K562 (cell line): ENCODE measurements at regions not wholly inside any gene's neighbourhood (a gene's known extent, or its start where the extent isn't known, plus 50 kb on each side); places are given as distances from the start of the nearest gene placed in this dataset.
"Not testable (repeated sequence)": the region's sequence is repeated elsewhere in the genome, so short reads cannot be mapped to it uniquely, and the experiment has no call there.

Source experiments
- ATAC-seq: fragments of 200-7000 bp; cut with Tn5 transposase; 3 replicates; pipeline ENCODE4 v1.9.1; 2020; ENCODE audit warnings: moderate library complexity
- BruUV-seq: library from RNA; stranded (reverse); fragments of 400-500 nt; replicated peaks from 2 replicates; lab custom pipeline; 2021; lab: Mats Ljungman, UMichigan
- CTCF ChIA-PET: fragments of 300-600 bp; formaldehyde crosslinking; extraction: SDS; loops from one replicate; lab custom pipeline; 2021; ENCODE audit warnings: low intra/inter-chr PET ratio; lab: Yijun Ruan, JAX
- POLR2A ChIA-PET: fragments of 300-600, 350-650 bp; sonication (Branson Sonifier 250); formaldehyde crosslinking; extraction: SDS; loops from one replicate; lab custom pipeline; 2021; ENCODE audit warnings: antibody characterized with exemption, inconsistent platforms; lab: Yijun Ruan, JAX
- DNase-seq, 4 experiments: peaks; one replicate each; pipeline versions ENCODE4 v3.0.0 to v3.0.0-alpha.2; 2011 to 2018; ENCODE audit warnings: low spot score in 3 of 4, mixed read lengths in 3 of 4; ENCODE audit errors: extremely low read depth in 1 of 4
- FAIRE-seq: peaks from 2 replicates; lab custom pipeline; 2011; peaks lifted over from hg19 to GRCh38; lab: Jason Lieb, UNC
- H2AFZ ChIP-seq: 2 replicates; pipeline ENCODE4 v1.6.0; 2011; ENCODE audit warnings: low read depth, low read length, control low read depth, inconsistent platforms
- H3K27ac ChIP-seq: fragments of 200-600 bp; 3 replicates; pipeline ENCODE4 v1.8.0; 2011; ENCODE audit warnings: low read depth, mild to moderate bottlenecking, control low read depth, inconsistent platforms, low read length, moderate library complexity, mixed read lengths; ENCODE audit errors: extremely low read depth
- H3K27me3 ChIP-seq, 2 experiments: fragments of 300-600 bp in 1 of 2; 2 replicates in 1 of 2; 3 replicates in 1 of 2; pipeline versions ENCODE4 v1.6.0 to v1.8.0; 2011; ENCODE audit warnings: inconsistent platforms in 2 of 2, low read length in 2 of 2, mild to moderate bottlenecking in 1 of 2, mixed read lengths in 1 of 2, moderate library complexity in 1 of 2; ENCODE audit not compliant: control insufficient read depth in 2 of 2, insufficient read depth in 2 of 2
- H3K36me3 ChIP-seq: fragments of 300-600 bp; 3 replicates; pipeline ENCODE4 v1.8.0; 2011; ENCODE audit warnings: mild to moderate bottlenecking, low read length, inconsistent platforms; ENCODE audit not compliant: control insufficient read depth, insufficient read depth
- H3K4me1 ChIP-seq, 2 experiments: fragments of 200-600 bp in 1 of 2; replicated peaks in 1 of 2; 2 replicates in 1 of 2; 3 replicates in 1 of 2; pipeline versions ENCODE4 v1.5.1 to v1.8.0; 2011; ENCODE audit warnings: inconsistent platforms in 2 of 2, low read length in 2 of 2, mild to moderate bottlenecking in 1 of 2, mixed read lengths in 1 of 2, moderate library complexity in 1 of 2; ENCODE audit not compliant: control insufficient read depth in 2 of 2, insufficient read depth in 2 of 2
- H3K4me2 ChIP-seq: 2 replicates; pipeline ENCODE4 v1.6.1; 2011; ENCODE audit warnings: low read length, control low read depth, inconsistent platforms, mixed read lengths; ENCODE audit not compliant: insufficient read depth
- H3K4me3 ChIP-seq: fragments of 200-600 bp; sonication (generic), shearing (Covaris generic); 2 replicates; pipeline ENCODE4 v1.5.1; 2016; ENCODE audit warnings: control low read depth, inconsistent platforms
- H3K79me2 ChIP-seq: fragments of 200-600 bp; 3 replicates; pipeline ENCODE4 v1.8.0; 2011; ENCODE audit warnings: low read length, inconsistent platforms; ENCODE audit not compliant: control insufficient read depth, insufficient read depth
- H3K9ac ChIP-seq, 2 experiments: 2 replicates each; pipeline versions ENCODE4 v1.6.0 to v1.6.1; 2011; ENCODE audit warnings: low read depth in 2 of 2, low read length in 2 of 2, control low read depth in 1 of 2, inconsistent platforms in 1 of 2, mild to moderate bottlenecking in 1 of 2, mixed read lengths in 1 of 2; ENCODE audit not compliant: insufficient read depth in 1 of 2
- H3K9me1 ChIP-seq: one replicate; pipeline ENCODE4 v1.6.0; 2011; ENCODE audit warnings: inconsistent platforms, mild to moderate bottlenecking, low read length, moderate library complexity; ENCODE audit not compliant: control insufficient read depth, insufficient read depth
- H3K9me3 ChIP-seq: replicated peaks from 2 replicates; pipeline ENCODE4 v1.5.1; 2011; ENCODE audit warnings: low read depth, low read length, inconsistent platforms; ENCODE audit not compliant: control insufficient read depth, insufficient read depth
- H4K20me1 ChIP-seq: replicated peaks from 2 replicates; pipeline ENCODE4 v1.6.1; 2011; ENCODE audit warnings: low read length, inconsistent platforms, mixed read lengths; ENCODE audit not compliant: control insufficient read depth, insufficient read depth
- AFF1 ChIP-seq, 2 experiments: fragments of 450-650 bp; IDR thresholded peaks; 2 replicates each; pipeline ENCODE4 v1.6.1; 2018; ENCODE audit warnings: mild to moderate bottlenecking in 2 of 2, low read depth in 1 of 2; ENCODE audit not compliant: partially characterized antibody in 2 of 2
- CBFA2T3 ChIP-seq: fragments of 450-650 bp; IDR thresholded peaks from 2 replicates; pipeline ENCODE4 v1.6.1; 2017
- FOSL1 ChIP-seq: fragments of 200-800 bp; sonication (Bioruptor generic); conservative IDR thresholded peaks from 2 replicates; pipeline ENCODE4 v1.6.1; 2016; ENCODE audit warnings: missing genetic modification characterization, missing compliant biosample characterization
- HDAC8 ChIP-seq: fragments of 450-650 bp; IDR thresholded peaks from 2 replicates; pipeline ENCODE4 v1.6.1; 2016; ENCODE audit warnings: mild to moderate bottlenecking, missing genetic modification characterization, moderate library complexity, missing compliant biosample characterization
- KHSRP ChIP-seq: fragments of 450-650 bp; IDR thresholded peaks from 2 replicates; pipeline ENCODE4 v1.6.1; 2017
- MAX ChIP-seq: sonication (generic); formaldehyde crosslinking; IDR thresholded peaks from 2 replicates; pipeline ENCODE4 v1.9.0; 2022; ENCODE audit warnings: mild to moderate bottlenecking, missing genetic modification reagents
- NFIX ChIP-seq: fragments of 250-450 bp; sonication (Bioruptor Pico); IDR thresholded peaks from 2 replicates; pipeline ENCODE4 v1.4.0; 2020; ENCODE audit warnings: low read depth, mild to moderate bottlenecking, moderate library complexity
- RAD21 ChIP-seq, 2 experiments: fragments of 250-450 bp in 1 of 2; fragments of 450-650 bp in 1 of 2; sonication (Bioruptor Pico) in 1 of 2; formaldehyde crosslinking in 1 of 2; IDR thresholded peaks in 1 of 2; conservative IDR thresholded peaks in 1 of 2; 2 replicates each; pipeline versions ENCODE4 v1.4.0 to v1.8.0; 2020 to 2022; ENCODE audit warnings: mild to moderate bottlenecking in 2 of 2, moderate library complexity in 1 of 2
- RNF219 ChIP-seq: fragments of 250-450 bp; sonication (Bioruptor Pico); IDR thresholded peaks from 2 replicates; pipeline ENCODE4 v1.5.0; 2022; ENCODE audit warnings: mild to moderate bottlenecking
- SLC30A9 ChIP-seq: fragments of 250-450 bp; sonication (Bioruptor Pico); IDR thresholded peaks from 2 replicates; pipeline ENCODE4 v1.8.0; 2022; ENCODE audit warnings: mild to moderate bottlenecking, moderate library complexity
- WGBS: fragments of 100-300 bp; shearing (Covaris generic); methylation state at CpG from one replicate; pipeline ENCODE4 v1.1.6; 2016; ENCODE audit warnings: low coverage, mixed read lengths; ENCODE audit not compliant: insufficient coverage; ENCODE audit errors: missing lambda C conversion rate; 5-methylcytosine and 5-hydroxymethylcytosine counted together
- in situ Hi-C: fragments of 300-500 bp; cut with MboI; formaldehyde crosslinking; loops from 4 replicates; pipeline ENCODE4 v1.15.0; 2018; ENCODE audit warnings: inconsistent platforms, mixed read lengths
- intact Hi-C: fragments of 100-400 bp; cut with micrococcal nuclease; formaldehyde crosslinking; loops from 2 replicates; pipeline ENCODE4 v1.14.2; 2022

- H3K9me1 ChIP-seq, FAIRE-seq, in situ Hi-C loops, H3K4me1 ChIP-seq, intact Hi-C loops, H4K20me1 ChIP-seq, H3K27me3 ChIP-seq, H2AFZ ChIP-seq, H3K9ac ChIP-seq, CTCF ChIA-PET, BruUV-seq, H3K4me2 ChIP-seq, H3K79me2 ChIP-seq, H3K27ac ChIP-seq, H3K4me3 ChIP-seq, H3K9me3 ChIP-seq, ATAC-seq, DNase-seq, H3K36me3 ChIP-seq: not testable (repeated sequence)
- WGBS: 3% methylated on average over 2 of the region's 2 CpGs
- POLR2A ChIA-PET: interaction anchor here (0.7 kb wide), 2 partner anchors 29 to 36 kb away, joined by 3 read pairs; no protein-coding TSS in a partner anchor
- peak; percentile 19; the same call in 1 of the 2 replicates for TF ChIP-seq CBFA2T3
These were observed 272.2 kb downstream of the CD83 start for GRCh38 chr6:14389776-14390175.

GRCh38 chr6:14390805-14391204 lies 273.2 kb downstream of the CD83 start:
- no peak for FAIRE-seq
- H3K9ac ChIP-seq: no peak overlapping the region
- H4K20me1 ChIP-seq: no peaks in the 10 kb centered on the region
- in situ Hi-C loops (no loop called here), intact Hi-C loops (no loop called here)
- WGBS: 5% methylated on average over 2 of the region's 2 CpGs
- no peak overlapping the region for H3K4me3 ChIP-seq
- H3K4me2 ChIP-seq: no peak overlapping the region
- BruUV-seq: no TSS peak
- H3K9me1 ChIP-seq: no peaks in the 10 kb centered on the region
- CTCF ChIA-PET: no interaction called here
- POLR2A ChIA-PET: no interaction called here
- H3K27ac ChIP-seq: no peak overlapping the region
- H3K9me3 ChIP-seq: no peaks in the 10 kb centered on the region
- peaks cover under 1 to 5% of the 10 kb centered on the region in 2 experiments; a peak in 1 of 5 replicates for H3K27me3 ChIP-seq
- H3K36me3 ChIP-seq: no peaks in the 10 kb centered on the region
- H3K4me1 ChIP-seq: no peaks in the 10 kb centered on the region
- no peak for ATAC-seq
- DNase-seq: no peak
- H3K79me2 ChIP-seq: no peaks in the 10 kb centered on the region
- H2AFZ ChIP-seq: no peak overlapping the region
- no peak for TF ChIP-seq MAX (CRISPR knock-in tag)
- no peak for TF ChIP-seq NFIX (CRISPR knock-in tag)
- TF ChIP-seq AFF1 (IDR thresholded peaks at IDR 0.05; ENCODE audit: low read depth in 1 of 2, partially characterized antibody in 2 of 2): no peak
- TF ChIP-seq RNF219 (CRISPR knock-in tag): no peak
- TF ChIP-seq KHSRP: no peak
- TF ChIP-seq RAD21 (CRISPR knock-in tag; conservative IDR thresholded peaks at IDR 0.05 in 1 of 2, IDR thresholded peaks at IDR 0.05 in 1 of 2): no peak
- TF ChIP-seq HDAC8 (tag): no peak
- no peak for TF ChIP-seq SLC30A9
- TF ChIP-seq FOSL1 (tag): no peak
